ENCODE measurements at regions not wholly inside any gene's neighbourhood (a gene's known extent, or its start where the extent isn't known, plus 50 kb on each side); places are given as distances from the start of the nearest gene placed in this dataset.
"Not testable (repeated sequence)": the region's sequence is repeated elsewhere in the genome, so short reads cannot be mapped to it uniquely, and the experiment has no call there.

GRCh38 chr15:66862111-66862939, 160.3 kb downstream of the SMAD6 start:
- ATAC-seq (no peak), DNase-seq (no peak)
- intact Hi-C loops (cut with micrococcal nuclease) = no loop called here

GRCh38 chr15:66862940-66863335, 160.9 kb downstream of the SMAD6 start:
- peak; percentile 89 for ATAC-seq
- intact Hi-C loops (cut with micrococcal nuclease) = no loop called here
- DNase-seq = peak; percentile 84

GRCh38 chr15:66863390-66864085, 161.5 kb downstream of the SMAD6 start:
- DNase-seq = no peak
- intact Hi-C loops (cut with micrococcal nuclease) = no loop called here
- ATAC-seq = no peak

- DNase-seq (no peak), ATAC-seq (no peak)
- intact Hi-C loops (cut with micrococcal nuclease) = no loop called here
Measured at GRCh38 chr15:66864086-66864830, 162.2 kb downstream of the SMAD6 start.

- DNase-seq (no peak), ATAC-seq (no peak)
- intact Hi-C loops (cut with micrococcal nuclease) = no loop called here
Measured at GRCh38 chr15:66864871-66865281, 162.8 kb downstream of the SMAD6 start.

- peak; percentile 58 for DNase-seq
- intact Hi-C loops (cut with micrococcal nuclease) = no loop called here
- ATAC-seq = peak; percentile 46
Measured at GRCh38 chr15:66865622-66866611, 163.9 kb downstream of the SMAD6 start.

GRCh38 chr15:66866656-66867055, 164.6 kb downstream of the SMAD6 start:
- ATAC-seq (no peak), DNase-seq (no peak)
- intact Hi-C loops (cut with micrococcal nuclease) = no loop called here

- ATAC-seq (no peak), DNase-seq (no peak)
- intact Hi-C loops (cut with micrococcal nuclease) = no loop called here
Measured at GRCh38 chr15:66868918-66869317, 166.9 kb downstream of the SMAD6 start.

- intact Hi-C loops (cut with micrococcal nuclease) = no loop called here
- ATAC-seq (no peak), DNase-seq (no peak)
Measured at GRCh38 chr15:66870880-66871388, 168.9 kb downstream of the SMAD6 start.

GRCh38 chr15:66872405-66872804, 170.4 kb downstream of the SMAD6 start:
- intact Hi-C loops (cut with micrococcal nuclease) = no loop called here
- ATAC-seq (no peak), DNase-seq (no peak)

- DNase-seq; intact Hi-C loops (cut with micrococcal nuclease); ATAC-seq: not testable (repeated sequence)
Measured at GRCh38 chr15:66873331-66873730, 171.3 kb downstream of the SMAD6 start.

- intact Hi-C loops (cut with micrococcal nuclease) = no loop called here
- ATAC-seq (no peak), DNase-seq (no peak)
Measured at GRCh38 chr15:66873856-66874255, 171.8 kb downstream of the SMAD6 start.

- intact Hi-C loops (cut with micrococcal nuclease) = no loop called here
- DNase-seq (no peak), ATAC-seq (no peak)
Measured at GRCh38 chr15:66875588-66876420, 173.8 kb downstream of the SMAD6 start.

GRCh38 chr15:66876421-66876730, 174.3 kb downstream of the SMAD6 start:
- intact Hi-C loops (cut with micrococcal nuclease) = no loop called here
- ATAC-seq (no peak), DNase-seq (no peak)

GRCh38 chr15:66876731-66877476, 174.9 kb downstream of the SMAD6 start:
- no peak for ATAC-seq
- DNase-seq = no peak
- intact Hi-C loops (cut with micrococcal nuclease) = no loop called here

- ATAC-seq (peak; percentile 59), DNase-seq (peak; percentile 52)
- intact Hi-C loops (cut with micrococcal nuclease) = no loop called here
Measured at GRCh38 chr15:66877477-66878271, 175.6 kb downstream of the SMAD6 start.

Data from left ventricle myocardium superior (tissue), 1 donor.